Activated T-cell treated with anti-CD3 and anti-CD28 coated beads, Interleukin-2, amount 50 U/mL, for 4 hours (primary cell): ENCODE measurements at regions not wholly inside any gene's neighbourhood (a gene's known extent, or its start where the extent isn't known, plus 50 kb on each side); places are given as distances from the start of the nearest gene placed in this dataset.
"Not testable (repeated sequence)": the region's sequence is repeated elsewhere in the genome, so short reads cannot be mapped to it uniquely, and the experiment has no call there.

ENCODE experiments used
- ATAC-seq, 2 donors: fragments of 200-7000 bp; cut with Tn5 transposase; one replicate each; pipeline ENCODE4 v1.10.0; 2021
- DNase-seq: peaks from one replicate; pipeline ENCODE4 v3.0.0-alpha.2; 2020
- H3K27me3 Mint-ChIP-seq: one replicate; pipeline ENCODE4 v1.8.0; 2021; ENCODE audit warnings: low read depth, mixed read lengths
- H3K36me3 Mint-ChIP-seq: one replicate; pipeline ENCODE4 v1.8.0; 2022; ENCODE audit warnings: mixed read lengths; ENCODE audit not compliant: insufficient read depth
- H3K4me1 Mint-ChIP-seq: one replicate; pipeline ENCODE4 v1.8.0; 2021; ENCODE audit warnings: low read depth, mixed read lengths
- H3K4me3 Mint-ChIP-seq: one replicate; pipeline ENCODE4 v1.8.0; 2021; ENCODE audit warnings: mild to moderate bottlenecking, moderate library complexity, mixed read lengths
- H3K9me3 Mint-ChIP-seq: one replicate; pipeline ENCODE4 v1.8.0; 2021; ENCODE audit warnings: mixed read lengths

- Mint-ChIP-seq H3K36me3 (no peaks in the 10 kb centered on the region), H3K9me3 (no peaks in the 10 kb centered on the region), H3K4me1 (no peaks in the 10 kb centered on the region), H3K27me3 (peaks cover 5% of the 10 kb centered on the region), H3K4me3 (no peak overlapping the region)
- DNase-seq: no peak
- ATAC-seq: no peak
These were observed 132.5 kb upstream of the PHACTR3 start for GRCh38 chr20:59471653-59472421.

GRCh38 chr20:59473742-59474141 is 130.6 kb upstream of the PHACTR3 start:
- Mint-ChIP-seq H3K4me1 (no peaks in the 10 kb centered on the region), H3K9me3 (no peaks in the 10 kb centered on the region), H3K4me3 (no peak overlapping the region), H3K36me3 (no peaks in the 10 kb centered on the region), H3K27me3 (peaks cover 5% of the 10 kb centered on the region)
- no peak for DNase-seq
- ATAC-seq: no peak

- H3K4me1 Mint-ChIP-seq: no peaks in the 10 kb centered on the region
- ATAC-seq (no peak), DNase-seq (no peak)
- H3K9me3 Mint-ChIP-seq: no peaks in the 10 kb centered on the region
- no peak overlapping the region for H3K4me3 Mint-ChIP-seq
- H3K36me3 Mint-ChIP-seq: no peaks in the 10 kb centered on the region
- peaks cover 25% of the 10 kb centered on the region for H3K27me3 Mint-ChIP-seq
These were observed 123.3 kb upstream of the PHACTR3 start for GRCh38 chr20:59481067-59481466.

GRCh38 chr20:59481477-59482018 is 122.8 kb upstream of the PHACTR3 start:
- Mint-ChIP-seq H3K4me3 (no peak overlapping the region), H3K36me3 (no peaks in the 10 kb centered on the region), H3K4me1 (no peaks in the 10 kb centered on the region), H3K9me3 (no peaks in the 10 kb centered on the region), H3K27me3 (peaks cover 25% of the 10 kb centered on the region)
- DNase-seq (no peak), ATAC-seq (no peak)

- Mint-ChIP-seq H3K9me3 (no peaks in the 10 kb centered on the region), H3K36me3 (no peaks in the 10 kb centered on the region), H3K4me1 (no peaks in the 10 kb centered on the region), H3K27me3 (peaks cover 25% of the 10 kb centered on the region), H3K4me3 (no peak overlapping the region)
- no peak for ATAC-seq
- DNase-seq: no peak
These were observed 121.8 kb upstream of the PHACTR3 start for GRCh38 chr20:59482351-59483187.

GRCh38 chr20:59483481-59483880 is 120.9 kb upstream of the PHACTR3 start:
- Mint-ChIP-seq H3K4me1 (no peaks in the 10 kb centered on the region), H3K9me3 (no peaks in the 10 kb centered on the region), H3K27me3 (peaks cover 25% of the 10 kb centered on the region), H3K4me3 (no peak overlapping the region), H3K36me3 (no peaks in the 10 kb centered on the region)
- DNase-seq (no peak), ATAC-seq (no peak)

- H3K4me1 Mint-ChIP-seq: no peaks in the 10 kb centered on the region
- DNase-seq (no peak), ATAC-seq (no peak)
- H3K27me3 Mint-ChIP-seq: peaks cover 25% of the 10 kb centered on the region
- no peak overlapping the region for H3K4me3 Mint-ChIP-seq
- H3K36me3 Mint-ChIP-seq: no peaks in the 10 kb centered on the region
- H3K9me3 Mint-ChIP-seq: no peaks in the 10 kb centered on the region
These were observed 120.1 kb upstream of the PHACTR3 start for GRCh38 chr20:59484228-59484627.

GRCh38 chr20:59485576-59486454 is 118.5 kb upstream of the PHACTR3 start:
- Mint-ChIP-seq H3K9me3 (no peaks in the 10 kb centered on the region), H3K36me3 (no peaks in the 10 kb centered on the region), H3K4me1 (no peaks in the 10 kb centered on the region), H3K27me3 (peaks cover 17% of the 10 kb centered on the region), H3K4me3 (no peak overlapping the region)
- DNase-seq: no peak
- no peak for ATAC-seq

- H3K9me3 Mint-ChIP-seq, H3K27me3 Mint-ChIP-seq, H3K36me3 Mint-ChIP-seq, H3K4me1 Mint-ChIP-seq, DNase-seq, H3K4me3 Mint-ChIP-seq, ATAC-seq: not testable (repeated sequence)
These were observed 115.9 kb upstream of the PHACTR3 start for GRCh38 chr20:59488459-59488858.

GRCh38 chr20:59490196-59491004 is 113.9 kb upstream of the PHACTR3 start:
- not testable (repeated sequence) for H3K4me3 Mint-ChIP-seq, H3K9me3 Mint-ChIP-seq, DNase-seq, H3K27me3 Mint-ChIP-seq, H3K36me3 Mint-ChIP-seq, H3K4me1 Mint-ChIP-seq, ATAC-seq

- ATAC-seq: no peak
- peaks cover 11% of the 10 kb centered on the region for H3K27me3 Mint-ChIP-seq
- no peaks in the 10 kb centered on the region for H3K9me3 Mint-ChIP-seq
- no peaks in the 10 kb centered on the region for H3K36me3 Mint-ChIP-seq
- no peaks in the 10 kb centered on the region for H3K4me1 Mint-ChIP-seq
- DNase-seq: no peak
- H3K4me3 Mint-ChIP-seq: no peak overlapping the region
These were observed 112.5 kb upstream of the PHACTR3 start for GRCh38 chr20:59491884-59492283.

GRCh38 chr20:59493926-59494325 is 110.4 kb upstream of the PHACTR3 start:
- no peak overlapping the region for H3K4me3 Mint-ChIP-seq
- H3K4me1 Mint-ChIP-seq: no peaks in the 10 kb centered on the region
- DNase-seq: no peak
- H3K9me3 Mint-ChIP-seq: no peaks in the 10 kb centered on the region
- no peak for ATAC-seq
- peaks cover 22% of the 10 kb centered on the region for H3K27me3 Mint-ChIP-seq
- no peaks in the 10 kb centered on the region for H3K36me3 Mint-ChIP-seq

GRCh38 chr20:59495166-59495565 is 109.2 kb upstream of the PHACTR3 start:
- Mint-ChIP-seq H3K36me3 (no peaks in the 10 kb centered on the region), H3K27me3 (peaks cover 23% of the 10 kb centered on the region), H3K4me1 (no peaks in the 10 kb centered on the region), H3K9me3 (peaks cover 6% of the 10 kb centered on the region), H3K4me3 (no peak overlapping the region)
- DNase-seq: no peak
- no peak for ATAC-seq
